MG63 (cell line): ENCODE measurements at regions not wholly inside any gene's neighbourhood (a gene's known extent, or its start where the extent isn't known, plus 50 kb on each side); places are given as distances from the start of the nearest gene placed in this dataset.

Experiments
- DNase-seq: peaks from one replicate; pipeline ENCODE4 v3.0.0-alpha.2; 2020
- H3K27me3 ChIP-seq: fragments of 250-450 bp; sonication (Bioruptor Pico); 2 replicates; pipeline ENCODE4 v1.5.1; 2020; ENCODE audit warnings: mild to moderate bottlenecking, moderate library complexity
- H3K36me3 ChIP-seq: fragments of 250-450 bp; sonication (Bioruptor Pico); 2 replicates; pipeline ENCODE4 v1.5.1; 2020; ENCODE audit warnings: mild to moderate bottlenecking, moderate library complexity
- H3K4me3 ChIP-seq: fragments of 250-450 bp; sonication (Bioruptor Pico); 2 replicates; pipeline ENCODE4 v1.5.1; 2020; ENCODE audit warnings: mild to moderate bottlenecking, moderate library complexity
- H3K9me3 ChIP-seq: fragments of 250-450 bp; sonication (Bioruptor Pico); 2 replicates; pipeline ENCODE4 v1.5.1; 2020; ENCODE audit warnings: mild to moderate bottlenecking, moderate library complexity

DNA sequence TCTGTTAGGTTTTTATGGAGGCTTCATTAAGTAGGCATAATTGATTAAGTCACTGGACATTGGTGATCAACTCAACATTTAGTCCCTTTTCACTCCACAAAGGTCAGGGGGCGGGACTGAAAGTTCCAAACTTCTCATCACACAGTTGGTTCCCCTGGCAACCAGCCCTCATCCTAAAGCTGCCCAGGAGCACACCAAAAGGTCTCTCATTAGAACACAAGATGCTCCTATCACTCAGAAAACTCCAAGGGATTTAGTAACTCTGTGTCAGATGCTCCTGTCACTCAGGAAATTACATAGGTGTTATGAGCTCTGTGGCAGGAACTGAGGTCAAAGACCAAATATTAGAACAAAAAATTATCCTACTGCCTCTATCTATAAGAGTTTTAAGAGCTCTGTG lies 321.5 kb downstream of the OTOL1 start:
- no peak for DNase-seq
- no peaks in the 10 kb centered on the region for H3K27me3 ChIP-seq
- H3K4me3 ChIP-seq, result no peak overlapping the region
- H3K36me3 ChIP-seq, result no peaks in the 10 kb centered on the region
- no peaks in the 10 kb centered on the region for H3K9me3 ChIP-seq

DNA sequence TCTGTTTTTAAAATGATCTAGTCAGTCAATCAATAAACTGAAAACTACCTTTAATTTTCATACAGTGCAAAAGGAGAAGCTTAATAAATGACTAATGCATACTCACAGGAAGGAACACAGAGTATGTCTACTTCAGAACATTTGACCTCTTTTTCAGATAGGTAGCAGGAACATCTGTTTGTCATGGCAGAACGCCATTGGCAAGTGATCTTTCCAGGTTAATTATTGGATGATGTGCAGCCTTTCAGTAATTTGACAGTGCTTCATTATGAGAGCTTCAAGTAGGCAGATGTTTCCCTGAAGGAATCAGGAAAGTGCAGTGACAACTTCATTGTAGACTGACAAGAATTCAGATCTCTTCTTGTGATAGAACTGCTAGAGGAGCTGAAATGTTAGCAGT lies 325.0 kb downstream of the OTOL1 start:
- Histone ChIP-seq H3K4me3 (no peak overlapping the region), H3K36me3 (no peaks in the 10 kb centered on the region), H3K27me3 (no peaks in the 10 kb centered on the region), H3K9me3 (no peaks in the 10 kb centered on the region)
- no peak for DNase-seq

DNA sequence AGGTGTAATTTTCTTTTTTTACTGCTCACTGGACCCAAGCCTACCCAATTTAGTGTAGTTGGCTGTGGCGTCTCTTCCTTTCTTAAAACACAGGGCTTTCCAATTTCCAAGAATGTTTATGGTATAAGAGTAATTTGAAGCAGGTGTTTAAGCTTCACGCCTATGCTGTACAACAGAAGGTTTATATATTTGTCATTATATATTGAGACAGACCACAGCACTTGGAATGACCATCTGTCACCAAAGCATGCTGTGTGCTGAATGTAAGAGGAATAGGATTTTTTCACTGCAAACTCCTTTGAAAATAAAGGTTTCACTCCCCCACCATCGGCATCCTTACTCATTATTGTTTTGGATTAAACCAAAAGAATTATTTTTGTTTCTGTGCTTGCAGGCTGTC lies 325.7 kb downstream of the OTOL1 start:
- Histone ChIP-seq H3K9me3 (no peaks in the 10 kb centered on the region), H3K36me3 (no peaks in the 10 kb centered on the region), H3K27me3 (no peaks in the 10 kb centered on the region), H3K4me3 (no peak overlapping the region)
- no peak for DNase-seq

DNA sequence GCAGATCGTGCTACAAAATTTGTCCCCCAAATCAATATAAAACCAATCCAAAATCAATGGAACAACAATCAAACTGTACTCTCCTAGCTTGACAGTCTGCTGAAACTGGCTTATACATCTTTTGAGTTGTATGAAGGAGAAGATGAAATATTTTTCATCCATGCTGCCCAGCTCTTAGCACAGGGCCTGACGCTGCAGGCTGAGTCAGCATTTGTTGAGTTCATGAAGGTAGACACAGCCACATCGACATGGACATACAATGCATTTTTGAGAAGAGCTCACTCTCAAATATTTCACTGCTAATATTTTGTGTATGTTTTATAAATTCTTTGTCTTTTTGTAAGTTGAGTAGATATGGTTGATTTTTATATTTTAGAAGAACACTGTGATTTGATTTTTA lies 327.3 kb downstream of the OTOL1 start:
- no peak overlapping the region for H3K4me3 ChIP-seq
- H3K9me3 ChIP-seq, result no peaks in the 10 kb centered on the region
- H3K27me3 ChIP-seq, result no peaks in the 10 kb centered on the region
- no peaks in the 10 kb centered on the region for H3K36me3 ChIP-seq
- DNase-seq, result no peak

DNA sequence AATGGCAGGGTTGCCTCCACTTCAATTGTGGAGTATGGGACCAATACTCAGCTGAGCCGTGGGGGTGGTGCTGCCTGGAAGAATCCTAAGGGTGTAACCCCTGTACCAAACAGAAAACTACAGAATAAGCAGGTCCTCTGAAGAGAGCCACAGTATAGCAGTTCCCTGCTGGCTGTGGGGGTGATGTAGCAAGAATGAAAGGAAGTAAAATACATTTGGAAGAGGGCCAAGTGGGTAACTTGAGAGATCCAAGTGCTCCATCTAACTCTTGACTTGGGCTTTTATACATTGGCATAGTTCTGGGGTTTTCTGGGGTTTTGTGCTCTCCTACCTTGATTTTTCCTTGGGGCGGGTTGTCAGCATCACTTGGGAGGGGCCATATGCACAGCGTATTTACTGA lies 341.4 kb downstream of the OTOL1 start:
- no peaks in the 10 kb centered on the region for H3K27me3 ChIP-seq
- DNase-seq, result no peak
- H3K9me3 ChIP-seq, result no peaks in the 10 kb centered on the region
- H3K4me3 ChIP-seq, result no peak overlapping the region
- H3K36me3 ChIP-seq, result no peaks in the 10 kb centered on the region

DNA sequence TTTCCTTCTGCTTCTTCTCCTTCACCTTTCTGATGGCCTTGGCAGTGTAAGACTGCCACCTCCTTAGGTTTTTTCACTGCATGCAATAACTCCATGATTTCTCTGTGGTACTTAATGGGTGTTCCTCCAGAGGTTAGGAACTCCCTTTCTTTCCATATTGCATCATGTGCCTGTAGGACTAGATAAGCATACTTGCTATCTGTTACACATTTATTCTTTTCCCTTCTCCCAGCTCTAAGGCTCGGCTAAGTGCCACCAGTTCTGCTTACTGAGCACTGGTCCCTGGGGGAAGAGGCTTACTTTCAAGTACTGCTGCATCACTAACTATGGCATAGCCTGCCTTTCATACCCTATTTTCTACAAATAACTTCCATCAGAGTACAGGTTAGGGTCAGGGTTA lies 351.8 kb downstream of the OTOL1 start:
- DNase-seq, result no peak
- Histone ChIP-seq H3K27me3 (no peaks in the 10 kb centered on the region), H3K9me3 (no peaks in the 10 kb centered on the region), H3K4me3 (no peak overlapping the region), H3K36me3 (no peaks in the 10 kb centered on the region)

DNA sequence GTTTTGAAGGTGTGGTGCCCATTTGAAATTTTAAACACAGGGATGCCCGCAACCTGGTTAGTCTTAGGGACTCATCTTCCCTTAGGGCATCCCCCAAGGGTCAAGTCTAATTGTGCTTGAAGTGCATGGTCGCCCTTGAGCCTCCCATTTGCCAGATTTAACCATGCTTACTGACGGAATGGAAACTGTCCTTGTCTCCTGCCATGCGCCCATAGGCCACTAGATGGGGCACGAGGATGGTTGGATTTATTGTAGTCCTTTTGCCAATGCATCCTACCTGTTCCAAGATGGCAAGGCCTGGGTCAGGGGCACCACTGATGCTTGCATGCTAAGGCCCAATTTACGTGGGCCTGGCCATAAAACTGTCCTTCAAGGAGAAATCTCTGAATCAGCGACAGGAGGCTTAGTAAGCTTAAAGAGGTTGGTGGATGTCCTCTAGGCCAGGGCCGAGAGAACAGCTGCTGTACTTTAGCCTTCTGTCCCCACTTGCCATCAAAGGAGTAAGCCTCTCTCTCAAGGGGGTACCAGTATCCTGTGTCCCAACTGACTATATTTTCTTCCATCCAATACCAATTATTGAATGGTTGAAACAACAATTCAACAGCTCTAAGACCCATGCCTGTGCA lies 355.4 kb downstream of the OTOL1 start:
- no peak overlapping the region for H3K4me3 ChIP-seq
- peak; percentile 22 for DNase-seq
- no peaks in the 10 kb centered on the region for H3K27me3 ChIP-seq
- no peaks in the 10 kb centered on the region for H3K36me3 ChIP-seq
- H3K9me3 ChIP-seq, result no peaks in the 10 kb centered on the region

DNA sequence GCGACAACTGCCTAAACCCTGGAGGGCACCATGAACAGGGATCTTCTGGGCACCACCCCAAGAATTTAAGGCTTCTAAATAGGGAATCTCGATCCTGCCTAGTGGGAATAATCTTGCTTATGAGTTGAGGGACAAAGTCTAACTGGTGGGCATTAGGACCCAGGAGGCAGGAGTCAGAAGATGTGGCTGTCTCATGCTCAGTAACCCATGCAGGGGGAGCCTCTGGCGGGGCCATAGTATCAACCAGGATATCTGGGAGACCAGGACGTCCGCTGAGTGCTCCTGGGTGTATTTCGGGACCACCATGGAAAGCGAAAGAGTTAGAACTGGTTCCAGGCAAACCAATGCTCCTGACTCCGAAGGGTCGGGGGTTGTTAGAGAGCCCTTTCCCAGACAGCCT lies 356.1 kb downstream of the OTOL1 start:
- DNase-seq, result no peak
- no peaks in the 10 kb centered on the region for H3K27me3 ChIP-seq
- H3K9me3 ChIP-seq, result no peaks in the 10 kb centered on the region
- H3K36me3 ChIP-seq, result no peaks in the 10 kb centered on the region
- H3K4me3 ChIP-seq, result no peak overlapping the region

DNA sequence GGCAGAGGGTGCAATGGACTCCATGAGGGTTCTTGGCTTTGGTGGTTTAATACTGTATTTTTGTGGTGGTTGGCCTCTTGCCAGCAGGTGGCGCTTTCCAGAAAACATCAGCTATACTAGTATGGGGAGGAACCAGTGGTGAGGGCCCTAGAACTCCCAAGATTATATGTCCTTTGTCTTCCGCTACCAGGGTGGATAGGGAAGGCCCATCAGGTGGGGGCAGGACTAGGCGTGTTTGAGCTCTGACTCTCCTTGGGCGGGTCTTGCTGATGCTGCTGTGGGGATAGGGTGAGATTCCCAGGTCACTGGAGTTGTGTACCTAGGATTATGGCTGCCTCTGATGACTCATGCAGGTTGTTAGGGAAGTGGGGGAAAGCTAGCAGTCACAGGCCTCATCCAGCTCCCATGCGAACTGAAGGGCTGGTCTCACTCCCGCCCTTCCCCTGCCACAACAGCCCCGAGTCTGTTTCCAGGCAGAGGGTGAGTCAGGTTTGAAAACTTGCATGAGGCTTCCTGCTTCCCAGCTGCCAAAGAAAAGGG lies 357.7 kb downstream of the OTOL1 start:
- Histone ChIP-seq H3K36me3 (no peaks in the 10 kb centered on the region), H3K27me3 (no peaks in the 10 kb centered on the region), H3K4me3 (no peak overlapping the region), H3K9me3 (no peaks in the 10 kb centered on the region)
- DNase-seq, result peak; percentile 39

DNA sequence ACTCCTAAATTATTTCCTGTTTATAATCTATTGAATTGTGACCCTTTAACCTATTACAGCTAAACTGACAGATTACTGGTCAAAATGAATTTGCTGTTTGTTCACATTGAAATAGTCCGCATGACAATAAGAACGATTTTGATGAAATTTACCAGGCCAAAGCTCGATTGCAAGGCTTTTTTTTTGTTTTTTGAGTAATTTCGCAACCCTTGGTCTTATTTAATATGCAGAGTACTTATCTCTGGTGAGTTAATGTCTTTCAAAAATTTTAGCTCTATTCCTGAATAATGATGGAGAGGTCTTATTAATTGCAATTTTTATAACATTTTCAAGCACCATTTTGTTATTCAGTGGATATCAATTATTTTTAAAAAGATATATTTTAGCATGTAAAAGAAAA lies 362.4 kb downstream of the OTOL1 start:
- H3K4me3 ChIP-seq, result no peak overlapping the region
- no peak for DNase-seq
- no peaks in the 10 kb centered on the region for H3K36me3 ChIP-seq
- no peaks in the 10 kb centered on the region for H3K27me3 ChIP-seq
- H3K9me3 ChIP-seq, result no peaks in the 10 kb centered on the region

DNA sequence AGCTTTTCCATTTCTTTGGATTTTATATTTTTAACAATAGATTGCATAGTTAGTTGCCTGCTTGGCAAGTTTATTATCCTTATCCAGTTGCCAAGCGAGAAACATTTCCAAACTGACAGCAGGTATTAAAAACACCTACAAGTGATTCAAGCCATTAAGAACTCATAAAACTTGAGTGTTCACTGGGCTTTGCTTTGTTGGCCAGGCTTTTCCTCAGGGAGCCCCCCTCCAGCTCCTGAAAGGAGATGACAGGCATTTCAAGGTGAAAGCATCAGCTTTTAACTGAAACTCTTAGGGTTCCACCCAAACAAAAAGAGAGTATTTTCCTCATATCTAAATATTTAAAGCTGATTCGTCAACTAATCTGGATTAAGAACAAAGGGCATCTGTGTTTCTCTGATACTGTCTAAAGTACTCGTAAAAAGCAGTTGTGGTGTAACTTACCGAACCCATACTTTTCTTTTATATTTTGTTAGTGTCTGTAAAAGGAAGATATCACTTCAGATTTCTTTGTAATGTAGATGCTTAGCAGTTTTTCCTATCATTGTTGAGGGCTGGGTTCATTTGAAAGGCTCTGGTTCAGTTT lies 363.4 kb downstream of the OTOL1 start:
- no peaks in the 10 kb centered on the region for H3K36me3 ChIP-seq

DNA sequence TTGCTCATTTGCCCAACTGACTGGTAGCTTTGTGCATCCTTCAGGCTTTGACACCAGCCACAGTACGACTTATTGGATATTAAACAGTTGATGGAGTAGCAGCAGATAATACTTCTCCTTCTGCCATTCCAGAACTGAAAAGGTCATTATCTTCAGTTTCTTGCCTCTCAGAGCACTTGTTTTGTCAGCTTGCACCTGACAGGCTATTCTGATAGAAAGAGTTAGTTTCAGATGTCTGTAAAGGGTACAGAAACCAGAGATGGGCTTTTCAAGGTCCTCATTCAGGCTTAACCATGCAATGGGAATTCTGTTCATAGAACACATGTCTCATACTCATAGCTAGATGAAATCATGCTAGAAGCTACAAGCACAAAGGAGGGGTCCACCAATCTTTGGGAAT lies 367.2 kb downstream of the OTOL1 start:
- H3K4me3 ChIP-seq, result no peak overlapping the region
- DNase-seq, result no peak
- H3K27me3 ChIP-seq, result peaks cover 5% of the 10 kb centered on the region; the same call in 1 of the 2 replicates
- no peaks in the 10 kb centered on the region for H3K9me3 ChIP-seq
- no peaks in the 10 kb centered on the region for H3K36me3 ChIP-seq

More for the DNA sequence above, 363.4 kb downstream of the OTOL1 start:
- Histone ChIP-seq H3K4me3 (no peak overlapping the region), H3K9me3 (no peaks in the 10 kb centered on the region), H3K27me3 (no peaks in the 10 kb centered on the region)
- no peak for DNase-seq

DNA sequence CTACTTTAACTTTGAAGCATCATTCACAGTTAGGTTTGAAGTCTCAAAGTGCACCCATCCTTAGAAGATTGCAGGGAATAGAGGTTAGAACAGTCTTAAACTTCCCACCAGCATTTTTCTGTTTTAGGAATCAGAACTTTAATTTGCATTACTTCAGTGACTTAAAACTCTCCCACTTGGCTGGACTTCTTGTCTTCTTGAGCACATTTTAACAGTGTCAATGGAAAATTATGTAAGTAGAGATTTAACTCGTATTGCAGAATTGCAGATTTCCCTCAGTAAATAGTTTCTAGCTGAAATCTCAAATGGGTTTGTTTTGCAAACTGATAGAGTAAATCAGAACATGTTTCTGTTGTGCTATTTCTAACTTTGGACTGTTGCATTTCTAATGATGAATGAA lies 369.6 kb downstream of the OTOL1 start:
- Histone ChIP-seq H3K27me3 (peaks cover 6% of the 10 kb centered on the region), H3K36me3 (no peaks in the 10 kb centered on the region), H3K4me3 (no peak overlapping the region), H3K9me3 (no peaks in the 10 kb centered on the region)
- no peak for DNase-seq

DNA sequence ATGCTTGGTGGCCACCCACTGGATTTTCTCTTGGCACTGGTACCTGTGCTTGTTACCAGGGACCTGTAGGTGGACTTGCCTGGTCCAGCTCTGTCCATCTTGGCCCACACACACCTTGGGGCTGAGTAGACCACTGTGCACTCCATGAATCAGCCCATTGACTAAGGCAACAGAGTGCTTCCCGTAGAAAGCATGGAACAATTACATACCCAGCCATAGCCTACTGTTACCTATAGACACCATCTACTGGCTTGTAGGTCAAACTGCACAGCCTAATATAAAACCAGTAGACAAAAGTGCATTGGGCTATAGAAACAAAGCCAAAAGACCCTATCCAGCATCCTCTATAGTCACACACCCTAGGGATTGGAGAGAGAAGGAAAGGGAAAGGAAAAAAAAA lies 378.9 kb downstream of the OTOL1 start:
- H3K27me3 ChIP-seq, result peaks cover 2% of the 10 kb centered on the region; the same call in 1 of the 2 replicates
- no peaks in the 10 kb centered on the region for H3K9me3 ChIP-seq

DNA sequence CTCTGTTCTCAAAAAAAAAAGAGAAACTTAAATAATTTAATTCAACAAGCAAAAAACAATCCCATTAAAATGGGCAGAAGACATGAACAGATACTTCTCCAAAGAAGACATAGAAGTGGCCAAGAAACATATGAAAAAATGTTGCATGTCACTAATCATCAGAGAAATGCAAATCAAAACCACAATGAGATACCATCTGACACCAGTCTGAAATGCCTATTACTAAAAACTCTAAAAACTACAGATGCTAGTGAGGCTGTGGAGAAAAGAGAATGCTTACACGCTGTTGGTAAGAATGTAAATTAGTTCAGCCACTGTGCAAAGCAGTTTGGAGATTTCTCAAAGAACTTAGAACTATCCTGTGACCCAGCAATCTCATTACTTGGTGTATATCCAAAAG lies 382.9 kb downstream of the OTOL1 start:
- Histone ChIP-seq H3K9me3 (no peaks in the 10 kb centered on the region), H3K27me3 (no peaks in the 10 kb centered on the region), H3K4me3 (no peak overlapping the region), H3K36me3 (no peaks in the 10 kb centered on the region)
- no peak for DNase-seq

More for the DNA sequence above, 378.9 kb downstream of the OTOL1 start:
- Histone ChIP-seq H3K4me3 (no peak overlapping the region), H3K36me3 (no peaks in the 10 kb centered on the region)
- no peak for DNase-seq

DNA sequence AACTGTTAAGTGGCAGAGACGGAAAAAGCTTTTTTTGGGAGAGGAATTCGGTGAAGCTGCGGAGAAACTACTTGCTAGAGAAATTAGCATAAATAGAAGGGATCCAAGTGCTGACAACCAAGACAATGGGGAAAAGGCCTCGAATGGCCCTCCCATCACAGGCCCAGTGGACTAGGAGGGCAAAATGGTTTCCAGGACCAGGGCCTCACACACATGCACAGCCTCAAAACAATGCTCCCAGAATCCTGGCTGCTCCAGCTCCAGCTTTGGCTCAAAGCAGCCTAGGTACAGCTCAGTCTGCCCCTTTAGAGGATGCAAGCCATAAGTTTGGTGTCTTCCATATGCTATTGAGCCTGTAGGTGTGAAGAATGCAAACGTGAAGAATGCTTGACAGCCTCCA lies 388.2 kb downstream of the OTOL1 start:
- no peak overlapping the region for H3K4me3 ChIP-seq
- no peak for DNase-seq
- no peaks in the 10 kb centered on the region for H3K9me3 ChIP-seq

DNA sequence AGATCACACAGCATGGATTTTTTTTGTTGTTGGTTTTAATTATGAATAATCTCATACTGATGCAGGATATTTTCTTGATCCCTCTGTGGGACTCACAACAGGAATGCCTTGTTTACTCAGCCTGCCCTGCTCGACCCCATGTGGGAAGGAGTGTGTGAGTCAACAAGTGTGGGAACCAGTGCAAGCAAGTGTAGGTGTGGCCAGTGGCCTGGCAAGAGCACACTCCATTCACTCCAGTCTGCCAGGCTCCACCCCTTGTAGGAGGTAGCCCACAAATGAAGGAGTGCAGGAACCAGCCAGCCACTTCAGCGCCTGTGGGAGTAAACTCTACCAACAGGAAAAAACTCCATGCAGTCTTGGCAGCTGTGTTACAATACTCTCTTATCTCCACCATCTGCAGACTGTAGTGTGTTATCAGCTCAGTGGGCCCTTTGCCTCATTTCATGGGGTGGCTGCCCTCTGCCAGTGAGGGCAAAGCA lies 393.6 kb downstream of the OTOL1 start:
- Histone ChIP-seq H3K9me3 (no peaks in the 10 kb centered on the region), H3K27me3 (no peaks in the 10 kb centered on the region), H3K36me3 (no peaks in the 10 kb centered on the region), H3K4me3 (no peak overlapping the region)
- peak; percentile 74 for DNase-seq

More for the DNA sequence above, 388.2 kb downstream of the OTOL1 start:
- H3K36me3 ChIP-seq, result no peaks in the 10 kb centered on the region
- H3K27me3 ChIP-seq, result no peaks in the 10 kb centered on the region

DNA sequence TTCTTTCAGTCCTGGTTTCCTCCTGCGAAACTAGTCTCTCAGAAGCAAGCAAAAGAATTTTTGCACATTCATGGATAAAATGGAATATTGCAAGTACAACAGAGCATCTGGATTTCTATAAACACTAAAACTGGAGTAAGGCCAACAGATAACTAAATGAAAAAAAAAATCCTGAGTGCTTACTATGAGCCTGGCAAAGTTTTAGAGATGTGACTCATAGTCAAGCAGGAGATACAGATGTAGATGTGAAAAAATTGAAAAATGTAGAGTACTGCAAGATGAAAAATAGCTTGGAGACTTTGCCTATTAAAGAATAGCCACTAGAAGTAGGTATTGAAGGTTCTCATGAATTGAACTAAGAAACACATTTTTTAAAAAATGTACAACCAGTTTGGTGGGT lies 397.4 kb downstream of the OTOL1 start:
- Histone ChIP-seq H3K27me3 (no peaks in the 10 kb centered on the region), H3K36me3 (no peaks in the 10 kb centered on the region), H3K9me3 (no peaks in the 10 kb centered on the region), H3K4me3 (no peak overlapping the region)
- DNase-seq, result no peak
